Inferior parietal cortex (tissue), 1 donor: ENCODE measurements at regions not wholly inside any gene's neighbourhood (a gene's known extent, or its start where the extent isn't known, plus 50 kb on each side); places are given as distances from the start of the nearest gene placed in this dataset.

Experiments used
- DNase-seq: peaks from one replicate; pipeline ENCODE4 v3.0.0-alpha.2; 2016; ENCODE audit errors: extremely low spot score

DNA sequence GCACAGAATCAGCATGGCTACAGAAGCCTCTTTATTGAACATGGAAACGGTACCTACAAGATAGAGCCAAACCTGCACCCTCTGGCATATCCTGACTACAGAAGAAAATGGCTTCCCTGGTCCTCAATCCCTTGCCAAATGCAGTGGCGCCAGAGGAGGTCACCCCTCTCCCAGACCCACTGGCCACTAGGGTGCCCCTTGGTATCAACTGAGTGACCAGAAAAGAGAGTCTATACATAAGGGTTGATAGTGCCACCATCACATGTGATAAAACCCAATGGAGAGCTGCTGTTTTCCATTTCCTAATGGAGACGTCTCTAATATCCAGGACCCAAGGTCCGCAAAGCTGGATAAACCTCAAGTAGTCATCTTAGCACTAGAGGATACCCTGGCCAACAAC, 52.7 kb upstream of the ALK start:
- no peak for DNase-seq

DNA sequence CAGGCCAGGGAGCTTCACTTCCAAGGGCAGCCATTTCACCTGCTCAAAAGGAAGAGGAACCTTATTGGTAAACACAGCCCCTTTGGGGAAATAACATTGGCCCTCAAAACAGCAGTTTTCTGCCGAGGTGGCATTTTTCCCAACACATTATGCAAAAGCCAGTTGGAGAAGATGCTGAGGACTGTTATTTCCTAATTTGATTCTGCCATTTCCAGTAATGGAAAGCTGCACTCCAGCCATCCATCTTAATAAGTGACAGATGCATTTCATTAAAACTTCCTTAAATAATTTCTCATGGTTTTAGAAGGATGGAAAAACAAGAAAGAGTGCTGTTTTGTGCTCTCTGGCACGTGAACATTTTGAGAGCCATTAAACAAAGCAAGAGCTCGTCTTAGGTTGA, 55.9 kb upstream of the ALK start:
- no peak for DNase-seq

DNA sequence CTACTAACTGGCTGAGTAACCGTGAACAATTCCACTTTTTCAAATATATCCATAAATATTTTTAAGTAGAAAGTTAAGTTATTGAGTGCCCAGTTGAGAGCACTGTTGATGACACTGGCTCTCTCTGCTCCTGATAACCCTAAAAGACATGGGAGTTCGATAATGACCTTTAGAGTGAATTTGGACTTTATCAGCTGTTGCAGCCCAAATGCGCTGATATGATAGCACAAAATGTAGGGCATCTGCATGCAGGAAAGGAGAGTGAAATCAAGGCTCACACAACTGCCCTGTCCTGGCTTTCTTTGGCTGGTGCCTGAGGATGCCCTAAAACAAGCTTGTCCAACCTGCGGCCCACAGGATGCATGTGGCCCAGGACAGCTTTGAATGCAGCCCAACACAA, 60.0 kb upstream of the ALK start:
- DNase-seq = no peak

- no peak for DNase-seq
Measured at GRCh38 chr2:29983308-29983707, 61.9 kb upstream of the ALK start.

DNA sequence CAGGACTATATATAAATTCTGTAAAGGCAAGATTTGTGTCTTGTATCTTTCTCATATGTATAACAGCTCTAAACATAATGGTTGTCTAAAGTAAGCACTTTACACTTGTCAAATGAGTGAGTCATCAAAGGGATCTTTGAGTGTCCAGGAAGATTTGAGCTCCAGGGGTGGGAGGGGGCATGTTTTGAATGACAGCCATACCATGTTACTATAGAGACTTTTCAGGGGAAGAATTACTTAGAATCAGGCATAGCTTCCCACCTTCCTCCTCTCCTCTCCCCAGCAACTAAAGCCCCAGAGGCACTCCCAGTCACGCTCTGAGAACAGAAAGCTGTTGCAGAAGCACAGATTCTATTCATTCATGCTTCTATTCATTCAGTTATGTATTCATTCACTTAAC, 65.8 kb upstream of the ALK start:
- no peak for DNase-seq

- no peak for DNase-seq
Measured at GRCh38 chr2:29990129-29990528, 68.7 kb upstream of the ALK start.

DNA sequence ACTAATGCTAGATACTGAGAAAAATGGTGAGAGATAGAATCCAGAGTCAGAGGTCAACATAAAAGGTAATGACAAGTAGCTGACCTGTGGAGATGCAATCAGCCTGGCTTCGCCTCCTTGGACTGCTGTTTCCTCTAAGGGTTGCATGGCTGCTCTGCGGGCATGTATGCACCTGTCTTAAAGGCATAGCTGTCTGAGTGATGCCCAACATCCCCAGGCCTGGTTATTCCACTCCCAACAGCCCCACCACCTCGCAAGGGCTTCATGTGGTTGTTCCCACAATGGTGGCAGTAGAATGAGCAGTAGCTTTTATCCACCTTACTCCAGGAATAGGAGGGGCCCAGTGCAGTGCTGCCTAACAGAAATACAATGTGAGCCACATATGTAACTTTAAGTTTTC, 69.7 kb upstream of the ALK start:
- no peak for DNase-seq

- no peak for DNase-seq
Measured at GRCh38 chr2:29995241-29995640, 73.9 kb upstream of the ALK start.

DNA sequence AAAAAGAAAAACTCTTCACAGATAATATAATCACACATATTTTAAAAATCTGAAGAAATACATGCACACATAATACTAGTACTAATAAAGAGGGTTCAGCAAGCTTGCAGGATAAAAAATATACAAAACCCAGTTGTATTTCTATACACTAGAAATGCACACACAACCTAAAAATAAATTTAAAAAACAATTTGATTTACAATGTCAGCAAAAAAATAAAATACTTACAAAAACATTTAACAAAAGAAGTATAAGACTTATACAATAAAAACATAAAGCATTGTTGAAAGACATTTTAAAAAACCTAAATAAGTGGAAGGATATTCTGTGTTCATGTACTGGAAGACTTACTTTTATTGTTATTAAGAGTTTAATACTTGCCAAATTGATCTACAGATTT, 81.7 kb upstream of the ALK start:
- DNase-seq = no peak

- DNase-seq = no peak
Measured at GRCh38 chr2:30022444-30023071, 101.2 kb upstream of the ALK start.

DNA sequence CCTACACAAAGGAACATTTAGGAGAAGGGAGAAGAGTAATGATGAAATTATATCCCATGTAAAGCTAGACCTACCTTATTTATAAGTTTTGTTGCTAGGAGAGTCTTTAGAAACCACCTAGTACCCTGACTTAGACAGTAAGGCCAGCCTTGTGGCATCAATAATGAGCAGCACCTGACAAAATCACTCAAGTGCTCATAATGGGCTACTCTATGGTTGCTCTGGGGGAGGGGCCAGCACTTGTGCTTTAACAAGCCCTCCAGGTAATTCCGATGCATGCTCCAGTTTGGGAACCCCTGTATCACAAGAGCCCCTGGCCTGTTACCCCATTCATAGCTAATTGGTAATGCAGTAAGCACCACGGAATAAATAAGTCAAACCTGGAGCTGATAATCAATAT, 102.9 kb upstream of the ALK start:
- DNase-seq = no peak

DNA sequence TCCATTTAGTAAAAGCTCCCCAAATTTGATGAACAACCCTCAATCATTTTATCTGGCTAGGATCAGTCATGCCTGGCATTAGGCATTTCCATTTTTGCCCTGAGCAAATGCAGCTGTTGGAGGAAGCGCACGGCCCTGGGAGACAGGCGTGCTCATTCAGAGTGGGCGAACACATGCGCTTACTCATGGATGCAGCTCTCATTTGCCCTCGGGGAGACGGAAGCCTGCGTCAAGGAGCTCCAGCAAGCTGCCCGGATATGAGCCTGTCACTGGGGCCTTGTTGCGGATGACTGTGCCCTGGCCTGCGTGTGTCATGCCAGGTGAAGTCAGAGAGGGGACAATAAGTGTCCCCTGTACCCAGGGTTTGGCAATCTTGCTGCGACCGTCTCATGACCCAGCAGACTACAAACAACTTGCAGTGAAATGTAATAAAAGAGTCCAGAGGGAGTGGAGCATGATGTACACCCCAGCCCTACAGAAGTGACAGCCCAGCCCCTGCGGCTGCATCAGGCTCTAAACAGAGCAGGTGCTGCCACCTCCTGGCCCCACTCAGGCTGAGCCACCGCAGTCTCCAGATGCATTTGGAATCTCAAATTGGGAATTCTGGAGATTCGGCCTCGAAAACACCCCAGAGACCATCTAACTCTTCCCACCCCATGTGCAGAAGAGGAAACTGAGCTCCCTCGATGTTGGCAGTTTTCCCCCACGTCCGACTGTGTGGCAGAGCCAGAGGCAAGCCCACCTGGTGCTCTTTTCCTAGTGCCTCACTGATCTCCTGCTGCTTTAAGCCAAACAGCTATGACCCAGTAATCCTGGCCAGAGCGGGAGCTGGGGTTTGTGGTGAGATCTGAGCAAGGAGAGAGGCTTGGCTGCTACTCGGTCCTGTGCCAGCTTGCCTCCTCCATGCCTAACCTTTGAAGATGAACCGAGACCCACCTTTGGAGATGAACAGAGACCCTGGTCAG, 105.0 kb upstream of the ALK start:
- DNase-seq = peak; percentile 51

DNA sequence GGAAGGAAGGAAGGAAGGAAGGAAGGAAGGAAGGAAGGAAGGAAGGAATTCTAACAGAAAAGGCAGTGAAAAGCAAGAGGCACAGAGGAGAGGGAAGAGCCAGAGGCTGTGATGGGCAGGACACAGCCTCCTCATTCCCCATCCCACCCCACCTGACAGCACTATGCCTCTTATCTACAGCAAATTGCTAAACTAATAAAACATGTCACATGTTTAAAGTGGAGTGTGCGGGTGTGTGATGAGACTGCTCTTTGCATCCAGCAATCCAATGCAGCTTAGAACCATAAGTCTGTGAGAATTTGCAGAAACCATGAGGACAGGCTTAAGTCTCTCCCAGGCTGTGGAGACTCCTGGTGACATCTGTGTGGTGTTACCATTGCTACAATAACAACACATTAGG, 108.4 kb upstream of the ALK start:
- no peak for DNase-seq

- no peak for DNase-seq
Measured at GRCh38 chr2:30030361-30030760, 109.0 kb upstream of the ALK start.

GRCh38 chr2:30031184-30031583, 109.8 kb upstream of the ALK start:
- no peak for DNase-seq

DNA sequence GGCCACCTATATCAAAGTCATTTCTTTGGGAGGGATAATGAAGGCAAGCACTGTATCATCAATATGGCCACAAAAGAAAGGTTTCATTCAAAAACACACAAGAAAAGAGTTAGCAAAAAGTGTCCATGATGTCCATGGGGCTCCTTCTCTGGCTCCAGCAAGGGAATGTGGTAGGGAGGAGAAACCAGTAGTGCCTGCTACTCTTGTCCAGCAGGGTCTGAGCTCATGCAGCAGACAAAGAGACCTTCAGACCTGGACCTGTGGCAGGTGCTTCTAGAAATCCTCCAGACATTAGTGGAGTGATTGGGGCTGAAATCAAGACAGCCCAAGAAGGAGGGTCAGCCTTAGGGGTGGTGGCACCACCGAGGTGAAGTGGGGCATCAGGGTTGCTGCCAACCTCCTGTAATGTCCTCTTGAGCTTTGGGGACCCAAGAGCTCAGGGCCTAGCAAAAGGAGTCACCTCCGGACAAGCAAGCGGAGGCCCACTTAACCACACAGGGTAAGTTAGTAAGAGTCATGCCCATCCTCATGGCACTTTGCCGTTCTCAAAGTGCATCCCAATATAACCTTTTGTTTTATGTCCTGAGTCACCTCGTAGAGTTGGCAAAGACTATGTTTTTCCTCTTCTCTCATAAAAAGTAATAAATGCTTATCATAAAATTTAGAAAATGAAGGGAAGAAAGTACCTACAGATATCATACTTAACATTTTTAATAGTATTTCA, 112.6 kb upstream of the YPEL5 start:
- no peak for DNase-seq

DNA sequence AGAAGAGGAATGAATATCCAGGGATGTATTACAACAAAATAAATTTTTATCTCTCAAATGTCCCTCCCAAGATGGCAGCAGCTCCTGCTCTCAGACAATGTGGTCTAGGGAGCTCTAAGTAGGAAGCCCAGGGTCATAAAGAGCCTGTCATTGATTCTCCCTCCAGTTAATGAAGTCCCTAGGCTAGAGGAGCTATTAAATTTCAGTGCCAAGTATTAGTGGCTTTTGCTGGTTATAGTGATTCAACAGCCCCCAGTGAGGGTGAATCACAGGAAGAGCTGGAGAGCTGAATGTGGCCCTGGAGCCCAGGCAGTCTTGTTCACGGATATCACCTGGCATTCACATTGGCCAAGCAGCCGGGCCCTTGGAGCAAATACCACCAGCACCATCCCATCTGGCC, 109.8 kb upstream of the YPEL5 start:
- no peak for DNase-seq

DNA sequence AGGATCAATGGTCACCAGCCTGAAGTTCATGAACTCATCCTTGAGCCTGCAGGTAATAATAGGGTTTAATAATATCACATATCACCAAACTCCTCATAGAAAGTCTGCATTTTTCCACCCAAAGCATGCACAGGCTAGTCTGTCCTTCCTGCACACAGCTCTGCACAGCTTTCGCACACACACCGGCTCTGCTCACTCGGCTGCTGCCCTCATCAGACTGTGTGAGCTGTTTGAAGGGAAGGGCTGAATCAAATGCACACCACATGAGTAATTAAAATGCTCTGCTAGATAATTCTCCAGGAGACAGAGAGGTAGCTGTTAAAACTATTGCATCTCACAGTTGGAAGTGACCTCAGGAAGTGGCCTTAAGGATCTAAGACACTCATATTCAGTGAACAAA, 108.4 kb upstream of the YPEL5 start:
- DNase-seq = no peak

GRCh38 chr2:30039101-30039500, 107.7 kb upstream of the YPEL5 start:
- DNase-seq = no peak

DNA sequence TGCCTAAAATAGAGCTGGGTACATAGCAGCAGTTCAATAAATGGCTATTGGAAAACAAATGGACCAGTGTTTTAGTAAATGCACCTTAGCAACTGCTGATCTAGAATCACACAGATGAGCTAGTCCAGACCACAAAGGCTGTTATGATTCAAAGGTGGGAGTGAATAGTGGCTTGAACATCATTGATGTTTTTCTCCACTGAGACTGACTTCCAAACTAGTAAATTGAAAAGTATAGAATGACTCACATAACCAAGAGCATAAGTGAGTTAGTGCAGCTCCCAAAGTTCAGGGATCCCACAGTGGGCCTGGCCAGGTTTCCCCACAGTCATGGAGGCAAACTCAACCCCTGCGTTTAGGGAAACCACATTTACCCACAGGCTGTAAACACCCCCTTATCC, 106.7 kb upstream of the YPEL5 start:
- no peak for DNase-seq

GRCh38 chr2:30041884-30042283, 104.9 kb upstream of the YPEL5 start:
- DNase-seq = no peak

DNA sequence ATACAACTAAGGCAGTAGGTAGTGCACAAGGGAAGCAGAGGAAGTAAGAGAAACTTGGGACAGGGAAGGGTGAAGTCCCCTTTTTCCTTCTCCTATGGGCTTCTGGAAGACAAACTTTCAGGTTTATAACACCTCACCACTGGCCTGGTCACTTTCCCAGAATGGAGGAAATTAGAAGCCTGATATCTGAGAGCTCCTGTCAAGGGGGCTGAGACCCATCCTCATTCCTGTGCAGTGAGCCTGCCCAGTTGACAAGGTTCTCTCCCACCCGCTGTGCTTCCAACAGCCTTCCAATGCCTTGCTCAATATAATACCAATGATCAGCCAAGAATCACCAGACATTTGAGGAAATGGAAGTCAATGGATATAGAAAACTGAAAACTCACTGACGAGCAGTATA, 100.4 kb upstream of the YPEL5 start:
- DNase-seq = no peak

DNA sequence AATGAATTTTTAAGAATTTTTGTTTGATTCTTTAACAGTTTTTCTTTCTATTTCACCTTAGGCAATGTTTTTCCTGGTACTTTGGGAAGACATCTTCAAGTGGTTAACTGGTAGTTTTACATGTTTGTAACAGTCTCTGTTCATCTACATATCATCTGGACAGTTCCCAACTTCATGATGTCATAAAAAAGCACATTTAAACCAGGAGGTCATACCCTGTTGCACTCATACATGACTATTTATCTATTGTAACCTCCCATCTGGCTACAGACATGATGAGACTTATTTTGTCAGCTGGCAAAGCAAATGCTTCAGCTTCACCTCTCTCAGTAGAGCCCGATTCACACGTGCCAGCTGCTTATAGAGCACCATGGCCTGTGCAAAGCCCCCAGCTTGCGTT, 99.8 kb upstream of the YPEL5 start:
- no peak for DNase-seq
